ENCODE measurements at regions not wholly inside any gene's neighbourhood (a gene's known extent, or its start where the extent isn't known, plus 50 kb on each side); places are given as distances from the start of the nearest gene placed in this dataset.

DNA sequence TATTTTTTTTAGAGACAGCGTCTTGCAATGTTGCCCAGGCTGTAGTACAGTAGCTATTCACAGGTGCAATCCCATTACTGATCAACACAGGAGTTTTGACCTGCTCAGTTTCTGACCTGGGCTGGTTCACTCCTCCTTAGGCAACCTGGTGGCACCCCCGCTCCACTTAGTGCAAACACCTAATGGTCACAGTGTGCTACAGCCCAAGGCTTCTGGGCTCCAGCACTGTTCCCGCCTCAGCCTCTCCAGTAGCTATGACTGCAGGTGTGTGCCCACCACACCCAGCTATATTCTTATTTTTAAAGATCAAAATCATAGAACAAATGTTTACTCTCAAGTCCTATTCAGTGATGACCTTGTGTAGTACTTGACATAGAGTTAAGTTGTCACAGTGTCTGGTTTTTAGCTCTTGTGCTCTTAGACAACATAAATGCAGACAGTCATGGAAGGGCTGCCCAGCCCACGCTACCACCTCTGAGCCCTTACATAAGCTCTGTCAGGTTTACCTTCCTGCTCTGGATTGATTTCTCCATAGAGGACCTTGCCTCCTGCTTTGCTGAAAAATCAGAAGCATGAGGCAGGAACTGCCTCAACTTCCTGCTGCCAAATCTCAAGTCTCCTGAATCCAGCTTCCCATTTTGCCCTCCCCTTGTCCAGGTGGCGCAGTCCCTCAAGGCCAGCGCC, 82.2 kb upstream of the SLC1A4 start:
- DNase-seq (no peak), ATAC-seq (replicated peaks in 1 of 4) (no peak)
- H3K36me3 Mint-ChIP-seq: no peaks in the 10 kb centered on the region
- Histone ChIP-seq H3K9me3 (no peaks in the 10 kb centered on the region), H3K4me3 (ENCODE audit: control insufficient read depth in 1 of 2, extremely low read depth in 1 of 2, low read length in 1 of 2) (no peak overlapping the region), H3K4me1 (ENCODE audit: control insufficient read depth in 1 of 2, extremely low read depth in 1 of 2, insufficient read depth in 2 of 2, low read length in 2 of 2) (peaks cover 0 to 2% of the 10 kb centered on the region in 2 experiments), H3K27me3 (replicated peaks in 1 of 2; ENCODE audit: control insufficient read depth in 2 of 2, extremely low read depth in 1 of 2, insufficient read depth in 2 of 2, low read length in 1 of 2) (peaks cover 0 to 19% of the 10 kb centered on the region in 2 experiments), H3K36me3 (ENCODE audit: control insufficient read depth in 2 of 2, extremely low read depth in 1 of 2, insufficient read depth in 1 of 2, low read length in 1 of 2) (no peaks in the 10 kb centered on the region), H3K27ac (ENCODE audit: low read length) (no peak overlapping the region)
- no peak overlapping the region for H3K4me3 Mint-ChIP-seq
- ChIA-PET POLR2A (interaction anchor here in 1 of 2 donors (0.7 kb wide), 1 partner anchor 283 kb away, joined by 4 read pairs; no protein-coding TSS in a partner anchor), CTCF (interaction anchor here in 1 of 2 donors (0.6 kb wide), 1 partner anchor 123 kb away, joined by 3 read pairs; no protein-coding TSS in a partner anchor)
- WGBS (ENCODE audit: insufficient coverage): 80% methylated on average over 3 of the region's 6 CpGs
- peaks cover 0 to 6% (median 0%) of the 10 kb centered on the region in 3 donors for H3K4me1 Mint-ChIP-seq
- H3K27ac Mint-ChIP-seq: no peak overlapping the region
- peaks cover 0 to 14% of the 10 kb centered on the region in 2 donors for H3K27me3 Mint-ChIP-seq
- H3K9me3 Mint-ChIP-seq: no peaks in the 10 kb centered on the region

DNA sequence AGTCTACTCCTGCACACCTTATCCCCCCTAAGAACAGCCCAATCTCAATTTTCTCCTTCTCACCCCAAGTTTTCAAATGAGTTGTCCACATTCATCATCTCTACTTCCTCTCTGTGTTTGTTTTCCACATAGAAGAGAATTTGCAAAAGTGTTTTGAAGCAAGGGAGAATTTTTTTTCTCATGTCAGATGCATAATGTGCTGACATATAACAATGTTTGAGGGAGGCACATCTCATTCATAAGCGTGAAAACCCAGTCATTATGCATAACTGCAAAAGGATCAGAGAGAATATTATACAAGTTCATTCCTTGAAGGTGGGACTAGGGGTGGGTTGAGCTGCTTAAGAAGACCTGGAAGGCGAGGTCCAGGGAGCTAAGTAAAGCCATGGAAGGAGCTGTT, 80.8 kb upstream of the SLC1A4 start:
- no peaks in the 10 kb centered on the region for H3K9me3 Mint-ChIP-seq
- POLR2A ChIA-PET: no interaction called here
- DNase-seq (no peak), ATAC-seq (replicated peaks in 1 of 4) (no peak)
- peaks cover 3 to 12% (median 4%) of the 10 kb centered on the region in 3 donors for H3K4me1 Mint-ChIP-seq
- CTCF ChIA-PET: interaction anchor here in 1 of 2 donors (0.6 kb wide), 1 partner anchor 236 kb away, joined by 3 read pairs; no protein-coding TSS in a partner anchor
- no peaks in the 10 kb centered on the region for H3K36me3 ChIP-seq (ENCODE audit: control insufficient read depth in 2 of 2, extremely low read depth in 1 of 2, insufficient read depth in 1 of 2, low read length in 1 of 2)
- H3K4me3 ChIP-seq (ENCODE audit: control insufficient read depth in 1 of 2, extremely low read depth in 1 of 2, low read length in 1 of 2): no peak overlapping the region
- H3K27ac Mint-ChIP-seq: no peak overlapping the region
- H3K4me1 ChIP-seq (ENCODE audit: control insufficient read depth in 1 of 2, extremely low read depth in 1 of 2, insufficient read depth in 2 of 2, low read length in 2 of 2): peaks cover 0 to 6% of the 10 kb centered on the region in 2 experiments
- no peak overlapping the region for H3K27ac ChIP-seq (ENCODE audit: low read length)
- H3K4me3 Mint-ChIP-seq: no peak overlapping the region
- 44% methylated on average over 1 of the region's 2 CpGs for WGBS (ENCODE audit: insufficient coverage)
- peaks cover 0 to 14% of the 10 kb centered on the region in 2 experiments for H3K27me3 ChIP-seq (replicated peaks in 1 of 2; ENCODE audit: control insufficient read depth in 2 of 2, extremely low read depth in 1 of 2, insufficient read depth in 2 of 2, low read length in 1 of 2)
- peaks cover 0 to 7% of the 10 kb centered on the region in 2 donors for H3K27me3 Mint-ChIP-seq
- no peaks in the 10 kb centered on the region for H3K9me3 ChIP-seq
- no peaks in the 10 kb centered on the region for H3K36me3 Mint-ChIP-seq

DNA sequence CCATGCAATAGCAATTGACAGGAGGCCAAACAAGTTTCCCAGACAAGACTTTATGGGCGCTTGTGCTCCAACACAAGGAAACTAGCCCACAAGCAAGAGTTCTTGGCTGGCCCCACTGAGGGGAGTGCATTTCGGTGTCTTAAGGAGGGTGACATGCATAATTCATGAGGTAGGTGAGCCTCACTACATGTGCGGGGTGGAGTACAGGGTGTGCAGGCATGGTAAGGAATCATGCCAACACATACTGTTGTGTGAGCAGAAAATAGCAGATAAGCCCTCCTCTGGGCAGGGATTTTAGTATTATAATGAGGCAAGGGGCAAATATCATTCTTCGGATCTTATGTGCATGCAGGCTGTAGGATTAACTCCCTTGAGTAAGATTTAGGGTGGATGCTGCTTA, 78.7 kb upstream of the SLC1A4 start:
- ChIA-PET CTCF (no interaction called here), POLR2A (no interaction called here)
- H3K27me3 Mint-ChIP-seq: peaks cover 0 to 4% of the 10 kb centered on the region in 2 donors
- Histone ChIP-seq H3K4me3 (ENCODE audit: control insufficient read depth in 1 of 2, extremely low read depth in 1 of 2, low read length in 1 of 2) (no peak overlapping the region), H3K27ac (ENCODE audit: low read length) (no peak overlapping the region), H3K27me3 (replicated peaks in 1 of 2; ENCODE audit: control insufficient read depth in 2 of 2, extremely low read depth in 1 of 2, insufficient read depth in 2 of 2, low read length in 1 of 2) (peaks cover 0 to 7% of the 10 kb centered on the region in 2 experiments), H3K4me1 (ENCODE audit: control insufficient read depth in 1 of 2, extremely low read depth in 1 of 2, insufficient read depth in 2 of 2, low read length in 2 of 2) (peaks cover 0 to 4% of the 10 kb centered on the region in 2 experiments), H3K36me3 (ENCODE audit: control insufficient read depth in 2 of 2, extremely low read depth in 1 of 2, insufficient read depth in 1 of 2, low read length in 1 of 2) (no peaks in the 10 kb centered on the region), H3K9me3 (no peaks in the 10 kb centered on the region)
- H3K36me3 Mint-ChIP-seq: no peaks in the 10 kb centered on the region
- H3K4me1 Mint-ChIP-seq: peaks cover 3 to 7% (median 5%) of the 10 kb centered on the region in 3 donors
- no peak overlapping the region for H3K27ac Mint-ChIP-seq
- H3K4me3 Mint-ChIP-seq: no peak overlapping the region
- ATAC-seq (replicated peaks in 1 of 4): no peak
- no peak for DNase-seq
- WGBS (ENCODE audit: insufficient coverage): 100% methylated on average over 2 of the region's 4 CpGs
- H3K9me3 Mint-ChIP-seq: no peaks in the 10 kb centered on the region

DNA sequence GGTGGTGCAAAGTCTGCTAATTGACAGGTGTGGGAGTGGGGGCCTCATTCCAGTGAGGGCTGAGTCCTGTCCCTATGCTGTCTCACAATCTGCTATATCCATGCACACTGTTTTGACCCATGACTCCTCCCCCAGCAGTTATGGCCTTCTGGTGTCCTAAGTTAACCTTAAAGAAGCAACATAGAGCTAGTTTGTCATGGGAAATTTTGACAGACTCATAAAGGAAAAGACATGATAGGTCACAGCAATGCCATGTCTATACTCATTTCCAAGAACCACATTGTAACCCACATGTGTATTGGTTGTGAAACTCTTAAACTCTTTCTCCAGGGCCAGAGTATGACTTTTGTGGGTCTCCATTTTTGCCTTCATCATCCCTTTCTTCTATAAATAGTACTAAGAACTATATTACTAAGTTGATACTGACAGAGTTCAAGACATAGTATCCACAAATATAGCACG, 78.2 kb upstream of the SLC1A4 start:
- H3K27me3 Mint-ChIP-seq: peaks cover 0 to 4% of the 10 kb centered on the region in 2 donors
- ChIA-PET CTCF (no interaction called here), POLR2A (no interaction called here)
- peaks cover 3 to 7% (median 5%) of the 10 kb centered on the region in 3 donors for H3K4me1 Mint-ChIP-seq
- Histone ChIP-seq H3K27ac (ENCODE audit: low read length) (no peak overlapping the region), H3K4me1 (ENCODE audit: control insufficient read depth in 1 of 2, extremely low read depth in 1 of 2, insufficient read depth in 2 of 2, low read length in 2 of 2) (peaks cover 0 to 4% of the 10 kb centered on the region in 2 experiments), H3K27me3 (replicated peaks in 1 of 2; ENCODE audit: control insufficient read depth in 2 of 2, extremely low read depth in 1 of 2, insufficient read depth in 2 of 2, low read length in 1 of 2) (peaks cover 0 to 7% of the 10 kb centered on the region in 2 experiments), H3K9me3 (no peaks in the 10 kb centered on the region), H3K4me3 (ENCODE audit: control insufficient read depth in 1 of 2, extremely low read depth in 1 of 2, low read length in 1 of 2) (no peak overlapping the region), H3K36me3 (ENCODE audit: control insufficient read depth in 2 of 2, extremely low read depth in 1 of 2, insufficient read depth in 1 of 2, low read length in 1 of 2) (no peaks in the 10 kb centered on the region)
- ATAC-seq (replicated peaks in 1 of 4): no peak
- DNase-seq: no peak
- H3K27ac Mint-ChIP-seq: no peak overlapping the region
- no peaks in the 10 kb centered on the region for H3K36me3 Mint-ChIP-seq
- H3K4me3 Mint-ChIP-seq: no peak overlapping the region
- no peaks in the 10 kb centered on the region for H3K9me3 Mint-ChIP-seq
- 20% methylated on average over 1 of the region's 1 CpG for WGBS (ENCODE audit: insufficient coverage)

DNA sequence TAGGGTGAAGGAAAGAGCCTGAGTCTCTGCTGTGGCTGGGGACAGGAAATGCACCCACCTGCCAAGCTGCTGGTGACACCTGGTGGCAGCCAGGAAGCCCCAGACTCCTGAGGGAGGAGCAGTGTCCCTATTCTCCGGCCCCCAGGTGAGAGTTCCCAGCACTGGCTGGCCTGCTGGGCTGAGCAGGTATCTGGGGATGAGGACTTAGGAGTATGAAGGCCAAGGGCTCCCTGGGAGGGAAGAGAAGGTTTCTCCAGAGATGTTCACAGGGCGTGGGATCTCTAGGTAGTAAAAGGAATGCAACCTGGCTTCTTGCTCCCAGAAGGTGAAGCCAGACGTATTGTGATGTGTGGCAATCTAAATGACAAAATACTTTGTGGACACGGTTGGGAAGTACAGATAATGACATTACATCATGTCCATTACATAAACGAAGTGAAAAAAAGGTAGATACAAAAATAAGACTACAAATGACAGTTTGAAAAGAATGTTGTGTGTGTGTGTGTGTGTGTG, 75.8 kb upstream of the SLC1A4 start:
- Mint-ChIP-seq H3K4me3 (no peak overlapping the region), H3K27me3 (peaks cover 0 to 4% of the 10 kb centered on the region in 2 donors), H3K4me1 (peaks cover 8 to 14% (median 13%) of the 10 kb centered on the region in 3 donors), H3K36me3 (no peaks in the 10 kb centered on the region), H3K9me3 (no peaks in the 10 kb centered on the region), H3K27ac (no peak overlapping the region)
- 50% methylated on average over 2 of the region's 5 CpGs for WGBS (ENCODE audit: insufficient coverage)
- no peaks in the 10 kb centered on the region for H3K27me3 ChIP-seq (replicated peaks in 1 of 2; ENCODE audit: control insufficient read depth in 2 of 2, extremely low read depth in 1 of 2, insufficient read depth in 2 of 2, low read length in 1 of 2)
- POLR2A ChIA-PET: no interaction called here
- CTCF ChIA-PET: interaction anchor here (0.7 to 1.2 kb wide), 3 partner anchors 295 to 583 kb away, joined by 4 read pairs; no protein-coding TSS in a partner anchor
- ATAC-seq (replicated peaks in 1 of 4) (peak in 3 of 4 experiments; percentile 38 to 59 (median 58)), DNase-seq (peak in 18 of 35 experiments; percentile 3 to 37 (median 15))
- peaks cover 0 to 12% of the 10 kb centered on the region in 2 experiments for H3K4me1 ChIP-seq (ENCODE audit: control insufficient read depth in 1 of 2, extremely low read depth in 1 of 2, insufficient read depth in 2 of 2, low read length in 2 of 2)
- H3K4me3 ChIP-seq (ENCODE audit: control insufficient read depth in 1 of 2, extremely low read depth in 1 of 2, low read length in 1 of 2): no peak overlapping the region
- no peak overlapping the region for H3K27ac ChIP-seq (ENCODE audit: low read length)
- no peaks in the 10 kb centered on the region for H3K9me3 ChIP-seq
- no peaks in the 10 kb centered on the region for H3K36me3 ChIP-seq (ENCODE audit: control insufficient read depth in 2 of 2, extremely low read depth in 1 of 2, insufficient read depth in 1 of 2, low read length in 1 of 2)

DNA sequence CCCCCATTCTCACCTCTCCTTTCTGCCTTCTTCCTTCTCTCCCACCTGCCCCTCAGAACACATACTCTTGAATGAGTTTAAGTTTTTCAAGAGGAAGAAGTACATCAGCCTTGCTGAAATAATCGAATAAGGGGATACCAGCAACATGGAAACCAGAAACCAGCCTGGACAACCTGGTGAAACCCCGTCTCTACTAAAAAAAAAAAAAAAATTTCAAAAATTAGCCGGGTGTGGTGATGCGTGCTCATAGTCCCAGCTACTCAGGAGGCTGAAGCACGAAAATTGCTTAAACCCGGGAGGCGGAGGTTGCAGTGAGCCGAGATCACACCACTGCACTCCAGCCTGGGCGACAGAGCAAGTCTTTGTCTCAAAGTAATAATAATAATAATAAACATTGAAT, 75.0 kb upstream of the SLC1A4 start:
- ATAC-seq (replicated peaks in 1 of 4) (no peak), DNase-seq (no peak)
- Mint-ChIP-seq H3K4me3 (no peak overlapping the region), H3K27me3 (no peaks in the 10 kb centered on the region), H3K27ac (no peak overlapping the region), H3K9me3 (no peaks in the 10 kb centered on the region), H3K36me3 (no peaks in the 10 kb centered on the region), H3K4me1 (peaks cover 13 to 22% (median 13%) of the 10 kb centered on the region in 3 donors)
- no peak overlapping the region for H3K4me3 ChIP-seq (ENCODE audit: control insufficient read depth in 1 of 2, extremely low read depth in 1 of 2, low read length in 1 of 2)
- H3K9me3 ChIP-seq: no peaks in the 10 kb centered on the region
- no CpG with 5 or more reads among the region's 9 CpGs for WGBS (ENCODE audit: insufficient coverage)
- peaks cover 0 to 17% of the 10 kb centered on the region in 2 experiments for H3K4me1 ChIP-seq (ENCODE audit: control insufficient read depth in 1 of 2, extremely low read depth in 1 of 2, insufficient read depth in 2 of 2, low read length in 2 of 2)
- ChIA-PET POLR2A (no interaction called here), CTCF (interaction anchor here (0.6 to 1.2 kb wide), 3 partner anchors 45 to 296 kb away, joined by 3 to 4 read pairs (median 3); no protein-coding TSS in a partner anchor)
- H3K27me3 ChIP-seq (replicated peaks in 1 of 2; ENCODE audit: control insufficient read depth in 2 of 2, extremely low read depth in 1 of 2, insufficient read depth in 2 of 2, low read length in 1 of 2): no peaks in the 10 kb centered on the region
- H3K27ac ChIP-seq (ENCODE audit: low read length): no peak overlapping the region
- H3K36me3 ChIP-seq (ENCODE audit: control insufficient read depth in 2 of 2, extremely low read depth in 1 of 2, insufficient read depth in 1 of 2, low read length in 1 of 2): no peaks in the 10 kb centered on the region

Measured in T-cell (primary cell).